ENCODE measurements at regions not wholly inside any gene's neighbourhood (a gene's known extent, or its start where the extent isn't known, plus 50 kb on each side); places are given as distances from the start of the nearest gene placed in this dataset.

DNA sequence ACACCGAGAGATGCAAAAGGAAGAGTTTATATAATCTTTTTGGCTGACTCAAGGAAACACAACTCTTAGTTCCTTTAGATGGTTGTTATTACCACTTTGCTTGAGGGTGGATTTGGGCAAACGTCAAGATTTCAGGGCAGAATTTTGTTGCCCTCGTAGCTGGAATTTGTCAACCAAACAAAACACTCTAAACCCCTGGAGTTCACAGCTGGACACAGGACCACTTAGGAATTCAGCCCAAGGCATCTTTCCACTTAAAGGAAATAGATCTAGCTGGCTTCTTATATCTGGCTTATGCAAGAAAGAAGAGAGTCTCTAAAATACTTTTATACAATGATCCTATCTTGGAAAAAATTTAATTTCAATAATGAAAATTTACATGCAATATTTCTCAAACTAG, 237.8 kb upstream of the LRIG3 start:
- Histone ChIP-seq H3K36me3 (ENCODE audit: control insufficient read depth, insufficient read depth, low read length) (no peaks in the 10 kb centered on the region), H3K4me3 (ENCODE audit: low read depth, low read length) (no peak overlapping the region), H3K27me3 (ENCODE audit: control insufficient read depth, insufficient read depth, low read length) (no peaks in the 10 kb centered on the region), H3K27ac (ENCODE audit: low read depth, low read length) (no peak overlapping the region), H3K9me3 (ENCODE audit: control insufficient read depth, insufficient read depth, low read depth, low read length) (peaks cover 2% of the 10 kb centered on the region; the same call in 1 of the 2 replicates), H3K9ac (ENCODE audit: low read length) (no peak overlapping the region), H3K4me1 (ENCODE audit: control insufficient read depth, insufficient read depth, low read length) (no peaks in the 10 kb centered on the region)

DNA sequence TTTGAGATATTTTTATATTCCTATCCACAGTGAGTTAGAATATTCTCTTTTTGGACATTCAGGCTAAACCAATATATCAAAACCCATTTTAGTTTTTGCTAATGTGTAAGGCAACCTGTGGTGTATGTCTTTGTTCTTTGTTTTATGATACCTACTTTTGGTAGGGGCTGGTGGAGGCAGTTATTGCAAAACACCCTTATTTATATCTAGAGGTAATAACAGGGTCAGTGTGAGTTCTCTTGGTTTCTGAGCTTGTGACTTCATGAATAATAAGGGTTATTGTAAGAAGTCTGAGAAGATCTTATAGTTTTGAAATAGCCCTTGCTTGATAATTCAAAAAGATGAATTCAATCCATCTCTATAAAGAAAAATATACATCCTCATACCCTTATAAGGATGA, 235.1 kb upstream of the LRIG3 start:
- H3K9ac ChIP-seq (ENCODE audit: low read length) = no peak overlapping the region
- no peaks in the 10 kb centered on the region for H3K36me3 ChIP-seq (ENCODE audit: control insufficient read depth, insufficient read depth, low read length)
- H3K4me3 ChIP-seq (ENCODE audit: low read depth, low read length) = no peak overlapping the region
- peaks cover 2% of the 10 kb centered on the region; the same call in 1 of the 2 replicates for H3K9me3 ChIP-seq (ENCODE audit: control insufficient read depth, insufficient read depth, low read depth, low read length)
- H3K27ac ChIP-seq (ENCODE audit: low read depth, low read length) = no peak overlapping the region
- H3K4me1 ChIP-seq (ENCODE audit: control insufficient read depth, insufficient read depth, low read length) = no peaks in the 10 kb centered on the region
- no peaks in the 10 kb centered on the region for H3K27me3 ChIP-seq (ENCODE audit: control insufficient read depth, insufficient read depth, low read length)

GRCh38 chr12:59151243-59151642, 230.9 kb upstream of the LRIG3 start:
- Histone ChIP-seq H3K4me1 (ENCODE audit: control insufficient read depth, insufficient read depth, low read length) (no peaks in the 10 kb centered on the region), H3K4me3 (ENCODE audit: low read depth, low read length) (no peak overlapping the region), H3K27me3 (ENCODE audit: control insufficient read depth, insufficient read depth, low read length) (no peaks in the 10 kb centered on the region), H3K9ac (ENCODE audit: low read length) (no peak overlapping the region), H3K36me3 (ENCODE audit: control insufficient read depth, insufficient read depth, low read length) (no peaks in the 10 kb centered on the region), H3K9me3 (ENCODE audit: control insufficient read depth, insufficient read depth, low read depth, low read length) (no peaks in the 10 kb centered on the region), H3K27ac (ENCODE audit: low read depth, low read length) (no peak overlapping the region)

GRCh38 chr12:59149995-59150642, 229.8 kb upstream of the LRIG3 start:
- H3K9me3 ChIP-seq (ENCODE audit: control insufficient read depth, insufficient read depth, low read depth, low read length) = no peaks in the 10 kb centered on the region
- no peak overlapping the region for H3K4me3 ChIP-seq (ENCODE audit: low read depth, low read length)
- no peaks in the 10 kb centered on the region for H3K36me3 ChIP-seq (ENCODE audit: control insufficient read depth, insufficient read depth, low read length)
- no peak overlapping the region for H3K27ac ChIP-seq (ENCODE audit: low read depth, low read length)
- H3K4me1 ChIP-seq (ENCODE audit: control insufficient read depth, insufficient read depth, low read length) = no peaks in the 10 kb centered on the region
- H3K27me3 ChIP-seq (ENCODE audit: control insufficient read depth, insufficient read depth, low read length) = no peaks in the 10 kb centered on the region
- H3K9ac ChIP-seq (ENCODE audit: low read length) = no peak overlapping the region

GRCh38 chr12:59147791-59148190, 227.5 kb upstream of the LRIG3 start:
- Histone ChIP-seq H3K4me1 (ENCODE audit: control insufficient read depth, insufficient read depth, low read length) (no peaks in the 10 kb centered on the region), H3K4me3 (ENCODE audit: low read depth, low read length) (no peak overlapping the region), H3K36me3 (ENCODE audit: control insufficient read depth, insufficient read depth, low read length) (no peaks in the 10 kb centered on the region), H3K27ac (ENCODE audit: low read depth, low read length) (no peak overlapping the region), H3K27me3 (ENCODE audit: control insufficient read depth, insufficient read depth, low read length) (no peaks in the 10 kb centered on the region), H3K9ac (ENCODE audit: low read length) (no peak overlapping the region), H3K9me3 (ENCODE audit: control insufficient read depth, insufficient read depth, low read depth, low read length) (no peaks in the 10 kb centered on the region)

GRCh38 chr12:59142183-59142790, 222.0 kb upstream of the LRIG3 start:
- H3K4me3 ChIP-seq (ENCODE audit: low read depth, low read length) = no peak overlapping the region
- no peaks in the 10 kb centered on the region for H3K9me3 ChIP-seq (ENCODE audit: control insufficient read depth, insufficient read depth, low read depth, low read length)
- H3K27ac ChIP-seq (ENCODE audit: low read depth, low read length) = no peak overlapping the region
- H3K27me3 ChIP-seq (ENCODE audit: control insufficient read depth, insufficient read depth, low read length) = no peaks in the 10 kb centered on the region
- no peaks in the 10 kb centered on the region for H3K36me3 ChIP-seq (ENCODE audit: control insufficient read depth, insufficient read depth, low read length)
- no peak overlapping the region for H3K9ac ChIP-seq (ENCODE audit: low read length)
- H3K4me1 ChIP-seq (ENCODE audit: control insufficient read depth, insufficient read depth, low read length) = no peaks in the 10 kb centered on the region

GRCh38 chr12:59134750-59135149, 214.4 kb upstream of the LRIG3 start:
- Histone ChIP-seq H3K4me3 (ENCODE audit: low read depth, low read length) (no peak overlapping the region), H3K4me1 (ENCODE audit: control insufficient read depth, insufficient read depth, low read length) (peaks cover 8% of the 10 kb centered on the region; the same call in 1 of the 2 replicates), H3K27ac (ENCODE audit: low read depth, low read length) (no peak overlapping the region), H3K9ac (ENCODE audit: low read length) (no peak overlapping the region), H3K36me3 (ENCODE audit: control insufficient read depth, insufficient read depth, low read length) (no peaks in the 10 kb centered on the region), H3K9me3 (ENCODE audit: control insufficient read depth, insufficient read depth, low read depth, low read length) (peaks cover 12% of the 10 kb centered on the region), H3K27me3 (ENCODE audit: control insufficient read depth, insufficient read depth, low read length) (no peaks in the 10 kb centered on the region)

- Histone ChIP-seq H3K27me3 (ENCODE audit: control insufficient read depth, insufficient read depth, low read length) (no peaks in the 10 kb centered on the region), H3K4me3 (ENCODE audit: low read depth, low read length) (no peak overlapping the region), H3K9me3 (ENCODE audit: control insufficient read depth, insufficient read depth, low read depth, low read length) (peaks cover 12% of the 10 kb centered on the region), H3K4me1 (ENCODE audit: control insufficient read depth, insufficient read depth, low read length) (peaks cover 8% of the 10 kb centered on the region; the same call in 1 of the 2 replicates), H3K27ac (ENCODE audit: low read depth, low read length) (no peak overlapping the region), H3K36me3 (ENCODE audit: control insufficient read depth, insufficient read depth, low read length) (no peaks in the 10 kb centered on the region), H3K9ac (ENCODE audit: low read length) (no peak overlapping the region)
Observed at GRCh38 chr12:59131462-59131861, 211.2 kb upstream of the LRIG3 start.

DNA sequence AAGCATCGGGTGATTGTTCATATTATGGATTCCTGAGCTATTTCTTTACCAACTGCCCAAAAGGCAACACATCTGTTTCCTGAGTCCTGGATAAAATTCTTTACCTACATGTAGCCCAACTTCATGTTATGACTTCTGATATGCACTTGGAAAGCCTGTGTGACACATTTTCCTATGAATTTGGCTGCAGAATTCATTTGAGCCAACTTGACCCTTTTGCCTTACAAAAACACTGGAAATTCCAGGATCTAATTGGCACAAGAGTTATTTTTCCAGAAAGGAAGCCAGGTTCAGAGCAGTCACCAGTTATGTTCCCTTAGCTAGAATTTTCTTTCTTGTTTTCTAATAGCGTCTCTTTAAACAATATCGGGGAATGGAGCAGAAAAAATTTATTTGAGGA, 202.5 kb upstream of the LRIG3 start:
- Histone ChIP-seq H3K27ac (ENCODE audit: low read depth, low read length) (no peak overlapping the region), H3K36me3 (ENCODE audit: control insufficient read depth, insufficient read depth, low read length) (no peaks in the 10 kb centered on the region), H3K27me3 (ENCODE audit: control insufficient read depth, insufficient read depth, low read length) (no peaks in the 10 kb centered on the region), H3K9me3 (ENCODE audit: control insufficient read depth, insufficient read depth, low read depth, low read length) (0 out of 2 replicates have a peak, but pooled peaks cover 3% of the 10 kb centered on the region), H3K4me1 (ENCODE audit: control insufficient read depth, insufficient read depth, low read length) (0 out of 2 replicates have a peak, but pooled peaks cover 6% of the 10 kb centered on the region), H3K4me3 (ENCODE audit: low read depth, low read length) (no peak overlapping the region), H3K9ac (ENCODE audit: low read length) (no peak overlapping the region)

DNA sequence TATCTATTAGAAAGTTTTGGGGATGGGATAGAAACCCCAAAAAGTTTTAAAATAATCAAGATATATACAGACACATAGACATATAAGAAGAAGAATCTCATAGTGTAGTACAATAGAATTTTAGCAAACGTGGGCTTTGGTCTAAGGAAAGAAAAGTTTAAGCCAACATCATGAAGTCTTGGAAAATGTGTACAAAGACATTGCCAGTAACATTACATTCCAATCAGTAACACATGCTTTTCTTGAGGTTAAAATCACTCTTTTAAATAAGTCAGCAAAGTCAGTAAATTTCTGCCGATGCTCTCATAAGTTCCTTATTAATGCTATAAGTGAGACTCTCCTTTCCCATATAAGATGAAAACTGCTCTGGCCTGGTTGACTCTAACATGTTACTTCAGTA, 201.1 kb upstream of the LRIG3 start:
- H3K27ac ChIP-seq (ENCODE audit: low read depth, low read length) = no peak overlapping the region
- H3K4me1 ChIP-seq (ENCODE audit: control insufficient read depth, insufficient read depth, low read length) = peaks cover 6% of the 10 kb centered on the region; the same call in 1 of the 2 replicates
- H3K9me3 ChIP-seq (ENCODE audit: control insufficient read depth, insufficient read depth, low read depth, low read length) = 0 out of 2 replicates have a peak, but pooled peaks cover 3% of the 10 kb centered on the region
- no peak overlapping the region for H3K4me3 ChIP-seq (ENCODE audit: low read depth, low read length)
- H3K9ac ChIP-seq (ENCODE audit: low read length) = no peak overlapping the region
- no peaks in the 10 kb centered on the region for H3K36me3 ChIP-seq (ENCODE audit: control insufficient read depth, insufficient read depth, low read length)
- H3K27me3 ChIP-seq (ENCODE audit: control insufficient read depth, insufficient read depth, low read length) = no peaks in the 10 kb centered on the region

GRCh38 chr12:59119676-59120075, 199.4 kb upstream of the LRIG3 start:
- no peaks in the 10 kb centered on the region for H3K27me3 ChIP-seq (ENCODE audit: control insufficient read depth, insufficient read depth, low read length)
- H3K9me3 ChIP-seq (ENCODE audit: control insufficient read depth, insufficient read depth, low read depth, low read length) = 0 out of 2 replicates have a peak, but pooled peaks cover 3% of the 10 kb centered on the region
- peaks cover 6% of the 10 kb centered on the region; the same call in 1 of the 2 replicates for H3K4me1 ChIP-seq (ENCODE audit: control insufficient read depth, insufficient read depth, low read length)
- H3K4me3 ChIP-seq (ENCODE audit: low read depth, low read length) = no peak overlapping the region
- no peaks in the 10 kb centered on the region for H3K36me3 ChIP-seq (ENCODE audit: control insufficient read depth, insufficient read depth, low read length)
- H3K9ac ChIP-seq (ENCODE audit: low read length) = no peak overlapping the region
- H3K27ac ChIP-seq (ENCODE audit: low read depth, low read length) = no peak overlapping the region
